Cardiac septum (tissue), 1 donor: ENCODE measurements at regions not wholly inside any gene's neighbourhood (a gene's known extent, or its start where the extent isn't known, plus 50 kb on each side); places are given as distances from the start of the nearest gene placed in this dataset.

Source experiments
- DNase-seq: peaks from one replicate; pipeline ENCODE4 v3.0.0-alpha.2; 2020; ENCODE audit warnings: low spot score
- intact Hi-C: fragments of 100-400 bp; cut with DNase I; formaldehyde crosslinking; loops from one replicate; pipeline ENCODE4 v1.14.0; 2022
- donor health status: DM: no; HTN: no; CAD: no.

DNA sequence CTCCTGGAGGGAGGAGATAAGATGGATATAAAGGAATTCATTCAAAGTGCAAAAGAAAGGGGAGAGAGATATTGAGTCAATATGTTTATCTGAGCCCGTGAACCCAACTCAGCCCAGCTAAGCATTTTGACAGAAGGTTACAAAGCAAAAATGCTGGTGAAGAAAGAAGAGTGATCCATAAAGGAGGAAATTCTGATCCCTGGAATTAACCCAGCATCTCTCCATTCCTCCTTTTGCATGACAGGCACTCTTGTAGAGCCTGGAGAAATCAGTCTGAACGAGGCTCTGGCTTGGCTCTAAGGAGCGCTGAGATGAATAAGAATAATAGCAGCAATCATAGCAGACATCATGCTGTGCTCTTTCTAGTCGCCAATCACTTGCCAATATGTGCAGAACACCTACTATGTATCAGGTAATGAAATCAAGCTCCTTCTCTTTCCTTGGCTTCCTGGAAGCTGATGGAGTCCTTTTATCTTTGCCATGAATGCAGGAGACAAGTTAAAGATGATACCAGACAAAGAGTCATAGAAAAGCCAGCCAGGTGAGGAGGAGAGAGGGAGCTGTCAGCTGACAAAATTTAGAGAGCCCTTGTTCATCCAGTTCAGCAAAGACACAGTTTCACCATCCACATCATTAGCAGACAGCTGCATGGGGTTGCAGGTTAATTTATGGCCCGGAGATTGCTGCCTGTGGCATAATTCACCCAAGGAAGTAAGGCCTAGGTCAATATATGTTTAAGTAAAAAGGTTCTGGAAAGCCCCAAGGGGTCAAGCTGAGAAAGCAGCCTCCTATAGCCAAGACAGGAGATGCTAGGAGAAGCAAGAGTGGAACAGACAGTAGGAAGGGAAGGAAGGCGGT, 476.5 kb upstream of the TBX3 start:
- intact Hi-C loops = loop anchor here (10.0 kb wide), 1 partner anchor 496 kb away; no protein-coding TSS in a partner anchor
- no peak for DNase-seq

GRCh38 chr12:115158816-115159215, 474.8 kb upstream of the TBX3 start:
- intact Hi-C loops = no loop called here
- no peak for DNase-seq

- intact Hi-C loops = no loop called here
- no peak for DNase-seq
These were observed 472.0 kb upstream of the TBX3 start for GRCh38 chr12:115155665-115156645.

GRCh38 chr12:115149685-115150378, 465.9 kb upstream of the TBX3 start:
- intact Hi-C loops = loop anchor here (10.0 kb wide), 1 partner anchor 465 kb away; the partner anchor contains the start of gene TBX3
- DNase-seq = no peak

DNA sequence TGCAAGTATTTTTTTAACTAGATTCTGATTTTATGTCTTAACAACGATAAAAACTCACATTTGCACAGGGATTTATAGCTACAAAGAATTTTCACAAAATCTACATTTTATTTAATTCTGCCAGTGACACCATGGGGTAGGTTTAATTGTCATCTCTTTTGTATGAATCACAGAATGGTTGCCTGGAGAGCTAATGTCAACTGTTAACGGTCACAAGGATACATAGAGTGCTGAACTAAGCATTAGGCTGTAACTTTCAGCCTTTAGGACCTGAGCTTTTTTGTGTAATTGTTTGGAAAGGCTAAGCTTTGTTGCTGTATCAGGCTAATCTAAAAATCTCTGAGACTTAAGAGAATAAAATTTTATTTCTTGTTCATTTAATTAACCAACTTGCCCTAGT, 465.3 kb upstream of the TBX3 start:
- no peak for DNase-seq
- intact Hi-C loops = loop anchor here (10.0 kb wide), 1 partner anchor 464 kb away; the partner anchor contains the start of gene TBX3

DNA sequence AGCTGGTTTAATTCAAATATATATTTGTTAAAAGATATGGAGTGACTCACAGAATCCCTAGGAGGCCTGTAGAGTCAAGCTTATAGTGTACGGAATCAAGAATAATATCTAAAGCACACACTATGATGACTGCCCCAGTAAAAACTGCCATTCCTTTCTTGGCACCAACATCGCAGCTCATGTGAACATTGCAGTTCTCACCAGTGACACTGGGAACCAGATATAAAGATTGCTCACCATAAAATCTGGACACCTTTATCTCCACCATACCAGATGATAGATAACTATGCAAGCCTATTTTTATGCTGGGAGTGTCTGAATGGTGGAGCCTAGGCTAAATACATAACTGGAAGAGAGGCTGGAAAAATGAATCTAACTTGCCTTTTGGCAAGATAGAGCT, 463.9 kb upstream of the TBX3 start:
- intact Hi-C loops = loop anchor here (10.0 kb wide), 1 partner anchor 463 kb away; the partner anchor contains the start of gene TBX3
- DNase-seq = no peak

- intact Hi-C loops = loop anchor here (10.0 kb wide), 1 partner anchor 462 kb away; the partner anchor contains the start of gene TBX3
- no peak for DNase-seq
These were observed 462.5 kb upstream of the TBX3 start for GRCh38 chr12:115146453-115146852.

DNA sequence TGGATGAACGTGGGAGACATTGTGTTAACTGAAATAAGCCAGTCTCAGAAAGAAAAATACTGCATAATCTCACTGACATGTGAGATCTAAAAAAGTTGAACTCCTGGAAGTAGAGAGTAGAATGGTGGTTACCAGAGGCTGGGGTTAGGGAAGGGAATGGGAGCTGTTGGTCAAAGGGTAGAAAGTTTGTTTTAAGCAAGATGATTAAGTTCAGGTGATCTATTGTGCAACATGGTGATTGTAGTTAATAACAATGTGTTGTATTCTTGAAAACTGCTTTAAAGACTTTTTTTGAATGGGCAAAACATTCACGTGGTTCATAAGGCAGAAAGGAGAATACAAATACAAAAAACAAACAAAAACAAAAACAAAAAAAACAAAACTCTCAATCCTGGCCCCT, 460.4 kb upstream of the TBX3 start:
- intact Hi-C loops = loop anchor here (10.0 kb wide), 1 partner anchor 460 kb away; the partner anchor contains the start of gene TBX3
- DNase-seq = no peak

DNA sequence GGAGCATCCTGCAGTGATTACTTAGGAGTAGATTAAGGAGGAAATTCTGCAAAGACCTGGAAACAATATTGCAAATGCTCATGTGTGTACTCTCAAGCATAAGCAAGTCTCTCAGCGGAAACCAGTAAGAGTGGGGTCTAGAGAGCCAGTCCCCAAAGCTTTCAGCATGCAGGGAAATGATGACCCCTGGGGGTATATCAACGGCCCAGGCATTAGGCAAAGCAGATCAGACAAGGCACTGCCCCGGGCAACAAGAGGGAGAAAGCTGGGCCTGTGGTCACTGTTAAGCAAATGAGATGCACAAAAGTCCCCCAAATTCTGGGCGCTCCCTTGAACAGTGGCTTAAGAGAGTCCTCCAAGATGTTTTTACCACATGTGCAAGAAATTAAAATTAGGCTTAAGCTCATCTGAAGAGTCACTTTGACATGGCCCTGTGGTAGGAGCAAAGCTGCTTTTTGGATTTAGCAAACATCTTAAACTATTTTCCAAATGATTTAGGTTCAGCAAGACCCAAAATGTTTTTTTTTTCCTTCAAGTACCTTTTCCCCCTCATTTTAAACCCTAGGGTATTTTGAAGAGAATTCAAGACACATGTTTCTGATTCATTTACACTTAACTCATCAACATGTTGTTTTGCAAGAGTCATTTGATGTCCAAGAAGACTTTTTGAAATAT, 457.1 kb upstream of the TBX3 start:
- intact Hi-C loops = loop anchor here (10.0 kb wide), 1 partner anchor 456 kb away; the partner anchor contains the start of gene TBX3
- no peak for DNase-seq

- DNase-seq = no peak
- intact Hi-C loops = no loop called here
These were observed 454.0 kb upstream of the TBX3 start for GRCh38 chr12:115137812-115138521.

- DNase-seq = peak; percentile 84
- intact Hi-C loops = no loop called here
These were observed 451.8 kb upstream of the TBX3 start for GRCh38 chr12:115135800-115136211.

- intact Hi-C loops = no loop called here
- no peak for DNase-seq
These were observed 450.3 kb upstream of the TBX3 start for GRCh38 chr12:115134298-115134697.

- no peak for DNase-seq
- intact Hi-C loops = no loop called here
These were observed 448.9 kb upstream of the TBX3 start for GRCh38 chr12:115132905-115133304.

GRCh38 chr12:115132145-115132544, 448.2 kb upstream of the TBX3 start:
- intact Hi-C loops = no loop called here
- no peak for DNase-seq

GRCh38 chr12:115129727-115130126, 445.8 kb upstream of the TBX3 start:
- no peak for DNase-seq
- intact Hi-C loops = no loop called here

DNA sequence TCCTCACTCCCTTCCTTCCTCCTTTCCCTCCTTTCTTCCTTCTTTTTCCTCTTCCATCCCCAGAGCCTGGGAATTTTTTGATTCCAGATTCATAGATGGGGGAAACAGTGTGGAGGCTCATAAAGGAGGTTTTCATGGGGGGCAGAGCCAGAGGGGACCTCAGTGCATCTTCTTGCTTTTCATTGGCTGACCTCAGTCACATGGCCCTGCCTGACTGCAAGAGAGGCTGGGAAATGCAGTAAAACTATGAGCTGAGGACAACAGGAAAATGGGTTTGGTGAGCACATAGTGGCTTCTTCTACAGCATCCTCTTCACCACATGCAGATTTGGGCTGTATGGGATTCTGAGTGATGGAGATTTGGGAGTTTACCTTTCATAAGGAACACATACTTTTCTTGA, 437.1 kb upstream of the TBX3 start:
- no peak for DNase-seq
- intact Hi-C loops = no loop called here

- intact Hi-C loops = no loop called here
- DNase-seq = no peak
These were observed 434.3 kb upstream of the TBX3 start for GRCh38 chr12:115118177-115118724.

- DNase-seq = no peak
- intact Hi-C loops = no loop called here
These were observed 430.2 kb upstream of the TBX3 start for GRCh38 chr12:115114140-115114539.
